Kidney epithelial cell (primary cell): ENCODE measurements at regions not wholly inside any gene's neighbourhood (a gene's known extent, or its start where the extent isn't known, plus 50 kb on each side); places are given as distances from the start of the nearest gene placed in this dataset.

Source experiments
- DNase-seq: peaks from one replicate; pipeline ENCODE4 v3.0.0-alpha.2; 2010; ENCODE audit warnings: low read depth
- H3K27me3 ChIP-seq: 2 replicates; pipeline ENCODE4 v1.6.0; 2011; ENCODE audit warnings: low read length; ENCODE audit not compliant: control insufficient read depth, insufficient read depth
- H3K36me3 ChIP-seq: 2 replicates; pipeline ENCODE4 v1.5.1; 2011; ENCODE audit warnings: low read length; ENCODE audit not compliant: control insufficient read depth, insufficient read depth
- H3K4me3 ChIP-seq: 2 replicates; pipeline ENCODE4 v1.5.1; 2011; ENCODE audit warnings: low read depth, mild to moderate bottlenecking, control low read depth, low read length
- TF ChIP-seq, protein P1 (sequence below): IDR thresholded peaks from 2 replicates; pipeline ENCODE4 v1.5.1; 2011; ENCODE audit warnings: mild to moderate bottlenecking, moderate library complexity, low read length, control low read depth, inconsistent platforms; ENCODE audit not compliant: insufficient read depth, poor library complexity, severe bottlenecking

DNA sequence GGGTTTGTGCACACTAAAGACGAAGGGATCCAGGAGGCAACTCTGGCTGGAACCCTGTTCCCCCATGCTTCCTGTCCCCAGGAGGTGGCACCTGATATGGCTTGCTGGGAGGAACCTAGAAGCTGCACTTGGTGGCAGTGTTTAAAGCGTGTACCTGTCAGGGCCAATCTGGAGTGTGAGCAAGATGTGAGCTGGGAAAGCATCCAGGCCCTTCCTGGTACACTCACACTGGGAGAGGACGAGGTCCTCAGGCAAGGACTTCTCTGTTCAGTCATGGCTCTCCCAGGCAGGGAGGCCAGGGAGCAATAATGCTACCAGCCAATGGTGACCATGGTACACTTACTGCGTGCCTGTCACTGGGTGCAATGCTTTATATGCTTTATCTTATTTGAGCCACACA, 130.7 kb upstream of the NECTIN1 start:
- Histone ChIP-seq H3K27me3 (peaks cover 21% of the 10 kb centered on the region), H3K4me3 (no peak overlapping the region), H3K36me3 (no peaks in the 10 kb centered on the region)
- DNase-seq = no peak
- TF ChIP-seq, protein P1, sequence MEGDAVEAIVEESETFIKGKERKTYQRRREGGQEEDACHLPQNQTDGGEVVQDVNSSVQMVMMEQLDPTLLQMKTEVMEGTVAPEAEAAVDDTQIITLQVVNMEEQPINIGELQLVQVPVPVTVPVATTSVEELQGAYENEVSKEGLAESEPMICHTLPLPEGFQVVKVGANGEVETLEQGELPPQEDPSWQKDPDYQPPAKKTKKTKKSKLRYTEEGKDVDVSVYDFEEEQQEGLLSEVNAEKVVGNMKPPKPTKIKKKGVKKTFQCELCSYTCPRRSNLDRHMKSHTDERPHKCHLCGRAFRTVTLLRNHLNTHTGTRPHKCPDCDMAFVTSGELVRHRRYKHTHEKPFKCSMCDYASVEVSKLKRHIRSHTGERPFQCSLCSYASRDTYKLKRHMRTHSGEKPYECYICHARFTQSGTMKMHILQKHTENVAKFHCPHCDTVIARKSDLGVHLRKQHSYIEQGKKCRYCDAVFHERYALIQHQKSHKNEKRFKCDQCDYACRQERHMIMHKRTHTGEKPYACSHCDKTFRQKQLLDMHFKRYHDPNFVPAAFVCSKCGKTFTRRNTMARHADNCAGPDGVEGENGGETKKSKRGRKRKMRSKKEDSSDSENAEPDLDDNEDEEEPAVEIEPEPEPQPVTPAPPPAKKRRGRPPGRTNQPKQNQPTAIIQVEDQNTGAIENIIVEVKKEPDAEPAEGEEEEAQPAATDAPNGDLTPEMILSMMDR = no peak

DNA sequence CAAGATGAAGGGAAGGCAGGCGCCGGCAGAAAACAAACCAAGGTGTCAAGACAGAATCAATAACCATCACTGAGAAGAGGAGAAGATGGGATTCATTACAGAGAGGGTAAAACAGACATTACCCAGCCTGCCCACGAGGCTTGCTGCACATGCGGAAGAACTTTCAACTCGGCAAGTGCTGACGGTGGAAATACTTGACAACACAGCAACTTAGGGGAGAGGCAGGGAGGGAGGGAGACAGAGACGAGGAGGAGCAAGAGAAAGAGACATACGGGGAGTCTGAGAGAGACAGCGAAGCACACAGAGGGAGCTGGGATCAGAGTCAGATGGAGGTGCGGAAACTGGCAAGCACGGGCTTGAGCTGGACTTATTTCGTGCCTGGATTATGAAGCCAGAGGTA, 129.3 kb upstream of the NECTIN1 start:
- H3K27me3 ChIP-seq = peaks cover 12% of the 10 kb centered on the region

DNA sequence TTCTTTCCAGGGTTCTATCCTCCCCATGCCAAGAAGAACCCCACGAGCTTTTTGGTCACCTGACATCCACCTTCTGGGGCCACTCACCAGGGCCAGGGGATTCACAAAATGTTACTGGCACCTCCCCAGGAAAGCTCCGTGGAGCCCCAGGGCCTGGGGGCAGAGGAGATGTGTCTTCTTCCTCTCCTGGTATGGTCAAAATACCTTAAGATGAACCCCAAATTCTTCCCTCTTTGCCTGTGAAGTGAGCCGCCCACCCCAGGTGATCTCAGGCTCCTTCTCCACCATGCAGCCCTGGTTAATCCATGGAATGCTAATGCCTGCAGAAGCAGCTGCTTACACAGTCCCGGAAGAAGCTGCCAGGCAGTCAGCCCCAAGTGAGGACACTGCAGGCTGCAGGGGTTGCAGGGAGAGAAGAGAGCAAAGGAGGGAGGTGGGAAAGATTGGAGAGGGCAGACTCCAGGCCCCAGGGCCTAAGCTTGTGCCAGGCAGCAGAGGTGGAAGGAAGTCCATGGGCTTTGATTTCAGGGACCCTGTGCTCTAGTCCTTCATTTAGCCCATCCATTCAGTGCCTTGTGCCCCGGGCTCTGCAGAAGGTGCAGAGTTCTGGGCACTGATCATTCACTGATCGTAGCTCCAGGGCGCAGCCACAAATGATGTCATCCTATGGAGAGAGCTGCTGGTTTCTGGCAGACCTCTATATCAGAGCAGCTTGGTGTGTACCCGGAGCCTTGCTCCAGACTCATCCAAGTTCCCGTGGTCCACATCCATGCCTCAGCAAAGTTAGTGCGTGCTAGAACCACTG, 127.9 kb upstream of the NECTIN1 start:
- H3K27me3 ChIP-seq = peaks cover 9% of the 10 kb centered on the region
- DNase-seq = no peak
- TF ChIP-seq, protein P1 = no peak

More for the DNA sequence above, 129.3 kb upstream of the NECTIN1 start:
- DNase-seq = no peak
- no peaks in the 10 kb centered on the region for H3K36me3 ChIP-seq
- TF ChIP-seq, protein P1 = no peak
- no peak overlapping the region for H3K4me3 ChIP-seq

DNA sequence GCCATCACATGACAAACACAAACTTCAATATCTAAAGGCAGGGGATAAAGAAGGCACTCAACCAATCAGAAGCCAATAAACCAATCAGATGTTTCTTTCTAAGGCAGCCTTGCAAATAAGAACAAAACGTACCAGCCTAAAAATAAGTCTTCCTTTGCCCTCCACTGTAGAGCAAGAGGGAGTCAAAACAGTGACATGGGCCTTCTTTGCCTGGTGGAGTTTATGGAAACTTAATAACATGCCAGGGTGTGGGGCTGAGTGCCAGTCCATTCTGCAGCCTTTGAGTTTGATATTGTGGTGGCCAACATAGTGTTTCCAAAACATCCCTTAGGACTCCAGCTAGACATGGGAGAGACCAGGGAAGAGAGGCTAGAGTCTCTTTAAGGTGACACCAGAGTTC, 126.1 kb upstream of the NECTIN1 start:
- DNase-seq = no peak
- H3K36me3 ChIP-seq = no peaks in the 10 kb centered on the region
- H3K27me3 ChIP-seq = peaks cover 3% of the 10 kb centered on the region
- TF ChIP-seq, protein P1 = no peak
- H3K4me3 ChIP-seq = no peak overlapping the region

More for the DNA sequence above, 127.9 kb upstream of the NECTIN1 start:
- H3K4me3 ChIP-seq = no peak overlapping the region
- H3K36me3 ChIP-seq = no peaks in the 10 kb centered on the region

DNA sequence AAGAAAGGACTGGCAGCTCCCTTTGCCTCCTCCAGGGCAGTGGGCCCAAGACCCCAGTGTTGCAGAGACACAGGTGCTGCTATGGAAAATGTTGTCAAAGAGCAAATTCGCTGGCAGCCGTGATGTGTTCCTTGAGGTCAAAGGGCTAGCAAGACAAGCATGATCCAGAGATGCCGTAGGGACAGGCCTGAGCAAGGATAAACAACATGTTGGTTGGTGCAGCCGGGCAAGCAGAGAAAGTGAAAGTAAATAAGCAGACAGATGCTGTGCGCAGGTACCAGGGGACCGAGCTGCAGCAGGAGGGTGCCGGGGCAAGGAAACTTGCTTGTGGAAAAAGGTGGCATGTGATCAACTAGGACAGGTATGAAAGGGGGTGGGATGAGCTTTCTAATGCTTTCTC, 125.5 kb upstream of the NECTIN1 start:
- Histone ChIP-seq H3K27me3 (peaks cover 3% of the 10 kb centered on the region), H3K4me3 (no peak overlapping the region), H3K36me3 (no peaks in the 10 kb centered on the region)
- DNase-seq = no peak
- TF ChIP-seq, protein P1 = no peak
